Amniotic stem cell (primary cell): ENCODE measurements at regions not wholly inside any gene's neighbourhood (a gene's known extent, or its start where the extent isn't known, plus 50 kb on each side); places are given as distances from the start of the nearest gene placed in this dataset.

ENCODE experiments used
- DNase-seq: peaks from one replicate; lab custom pipeline; 2025; lab: John Stamatoyannopoulos, UW

DNA sequence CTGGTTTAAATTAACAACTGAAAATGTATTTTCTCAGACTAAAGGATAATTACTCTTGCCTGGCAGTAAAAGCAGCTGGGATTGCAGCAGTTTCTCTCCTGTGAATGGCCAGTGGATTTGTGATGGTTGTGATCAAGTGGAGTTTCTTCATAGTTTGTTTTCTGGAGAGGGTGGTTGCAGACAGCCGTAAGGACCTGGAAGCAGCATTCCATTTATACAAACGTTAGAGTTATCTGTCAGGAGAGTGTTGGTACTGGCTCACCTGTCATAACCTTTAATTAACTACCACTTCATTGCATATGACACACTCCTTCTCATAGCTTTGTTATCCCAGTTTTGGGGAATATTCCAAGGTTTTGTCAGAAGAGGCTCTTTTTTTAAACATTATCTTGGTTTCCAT lies 258.4 kb upstream of the SLC10A2 start:
- no peak for DNase-seq

- no peak for DNase-seq
Observed at GRCh38 chr13:103315711-103316110, 249.5 kb upstream of the SLC10A2 start.

- no peak for DNase-seq
Observed at GRCh38 chr13:103312467-103312866, 246.2 kb upstream of the SLC10A2 start.

GRCh38 chr13:103308667-103309066 lies 242.4 kb upstream of the SLC10A2 start:
- no peak for DNase-seq

DNA sequence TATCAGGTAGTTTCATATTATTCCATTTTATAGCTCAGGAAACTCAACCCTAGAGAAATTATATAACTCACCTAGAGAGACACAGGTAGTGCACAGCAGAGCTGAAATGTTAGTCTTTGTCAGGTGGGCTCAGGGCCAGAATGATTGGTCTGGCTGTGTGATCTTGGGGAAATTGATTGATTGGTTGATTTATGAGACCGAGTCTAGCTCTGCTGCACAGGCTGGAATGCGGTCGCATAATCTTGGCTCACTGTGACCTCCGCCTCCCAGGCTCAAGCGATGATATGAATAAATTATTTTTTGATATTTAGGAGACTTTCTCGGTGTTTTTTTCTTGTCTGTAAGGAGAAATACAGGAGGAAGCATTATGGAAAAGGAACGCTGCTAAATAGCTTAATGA lies 239.9 kb upstream of the SLC10A2 start:
- DNase-seq = no peak

DNA sequence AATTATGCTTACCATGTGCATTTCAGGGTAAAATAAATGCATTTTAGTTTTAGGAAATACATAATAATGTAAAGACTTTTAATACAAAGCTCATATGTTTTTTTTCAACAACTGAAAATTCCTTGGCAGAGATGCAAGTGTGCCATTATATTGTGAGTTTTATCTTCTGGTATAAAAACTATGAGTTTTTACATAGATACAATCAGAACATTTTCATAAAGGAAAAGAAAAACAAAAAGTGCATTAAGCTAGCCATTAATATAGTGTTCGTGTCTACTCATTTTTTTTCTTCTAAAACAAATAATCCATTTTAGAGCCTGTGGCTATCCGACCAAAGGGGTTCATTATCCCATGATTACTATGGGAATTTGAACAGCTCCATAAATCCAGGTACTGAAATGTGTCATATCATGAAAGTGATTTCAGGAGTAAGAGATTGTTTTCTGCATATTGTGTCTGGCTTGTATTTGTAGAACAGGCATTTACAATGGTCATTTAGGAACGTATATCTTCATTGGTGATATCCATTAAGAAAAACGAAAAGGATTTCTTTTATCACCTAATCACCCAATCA lies 236.9 kb upstream of the SLC10A2 start:
- DNase-seq = no peak

DNA sequence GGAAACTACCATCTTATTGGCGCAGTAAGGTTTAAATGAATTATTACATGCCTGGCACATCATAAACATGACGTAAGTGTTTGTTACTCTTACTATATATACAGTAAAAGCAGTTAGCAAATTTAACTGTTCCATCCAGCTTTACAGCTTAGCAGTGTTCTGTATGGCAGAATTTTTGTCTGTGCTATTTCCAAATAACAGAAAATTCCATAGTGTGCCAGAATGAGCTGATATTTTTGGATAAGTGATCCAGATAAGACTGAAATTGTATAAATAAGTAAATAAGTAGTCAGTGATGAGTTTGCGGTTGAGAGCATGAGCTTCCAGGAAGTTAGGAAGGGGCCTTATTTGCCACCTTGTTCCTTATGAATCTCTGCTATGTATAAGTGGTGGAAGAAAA lies 236.5 kb upstream of the SLC10A2 start:
- DNase-seq = no peak

DNA sequence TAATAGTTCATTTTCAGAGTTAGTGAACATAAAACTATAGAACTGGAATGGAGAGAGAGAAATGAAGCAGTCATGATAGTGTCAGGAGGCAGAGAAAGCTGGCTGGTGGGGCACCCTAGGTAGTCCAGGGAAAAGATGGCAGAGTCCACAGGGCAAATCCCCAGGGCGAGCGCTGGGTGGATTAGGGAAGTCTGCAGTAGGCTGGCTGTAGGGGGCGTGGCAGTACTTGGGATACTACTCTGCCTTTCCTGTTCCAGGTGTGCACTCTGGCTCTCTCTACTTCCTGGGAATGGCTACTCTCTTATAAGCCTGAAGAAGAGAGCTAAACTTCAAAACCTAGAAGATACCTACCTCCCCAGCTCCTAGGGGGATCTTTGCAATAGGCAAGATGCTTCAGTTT lies 232.9 kb upstream of the SLC10A2 start:
- no peak for DNase-seq

DNA sequence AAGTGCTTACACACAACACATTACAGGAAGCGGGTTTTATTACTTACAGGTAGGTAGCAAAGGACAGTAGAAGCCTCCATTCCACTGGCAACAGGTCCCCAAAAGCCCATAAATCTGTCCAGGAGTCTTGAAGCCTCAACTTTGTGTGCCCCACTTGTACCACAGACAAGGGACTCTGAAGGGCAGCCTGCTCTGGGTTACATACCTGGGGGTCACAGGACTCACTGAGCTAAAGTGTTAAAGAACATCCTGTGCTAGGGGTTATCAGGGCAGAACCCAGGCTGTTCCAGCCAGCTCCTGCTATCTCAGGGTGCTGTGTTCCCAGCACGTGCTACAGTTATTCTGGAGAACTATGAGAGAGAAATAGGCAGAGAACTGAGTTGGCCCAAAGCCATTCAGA lies 230.9 kb upstream of the SLC10A2 start:
- DNase-seq = no peak

GRCh38 chr13:103291798-103292572 lies 225.8 kb upstream of the SLC10A2 start:
- DNase-seq = no peak

DNA sequence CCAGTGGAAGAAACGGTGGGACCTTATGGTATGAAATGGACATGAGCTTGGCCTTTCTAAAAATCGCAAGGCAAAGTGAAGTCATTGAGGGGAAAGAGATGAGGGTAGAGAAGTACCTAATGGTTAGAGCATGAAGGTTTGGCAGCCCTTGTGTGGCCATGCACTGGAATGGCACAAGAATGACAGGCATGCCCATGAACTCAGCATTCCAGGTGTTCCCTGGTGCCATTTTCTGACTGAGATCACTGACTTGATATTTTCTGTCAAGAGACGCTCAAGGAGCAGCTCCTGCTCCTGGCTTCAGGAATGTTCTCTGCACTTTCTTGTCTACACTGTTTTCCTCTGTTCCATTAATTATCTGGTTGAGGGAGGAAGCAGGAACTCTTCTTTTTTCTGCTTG lies 225.0 kb upstream of the SLC10A2 start:
- no peak for DNase-seq

- DNase-seq = no peak
Observed at GRCh38 chr13:103289681-103290080, 223.5 kb upstream of the SLC10A2 start.

- DNase-seq = no peak
Observed at GRCh38 chr13:103288114-103288513, 221.9 kb upstream of the SLC10A2 start.

GRCh38 chr13:103287659-103288058 lies 221.4 kb upstream of the SLC10A2 start:
- DNase-seq = no peak

- DNase-seq = no peak
Observed at GRCh38 chr13:103284466-103284865, 218.2 kb upstream of the SLC10A2 start.

- no peak for DNase-seq
Observed at GRCh38 chr13:103283451-103283820, 217.2 kb upstream of the SLC10A2 start.

DNA sequence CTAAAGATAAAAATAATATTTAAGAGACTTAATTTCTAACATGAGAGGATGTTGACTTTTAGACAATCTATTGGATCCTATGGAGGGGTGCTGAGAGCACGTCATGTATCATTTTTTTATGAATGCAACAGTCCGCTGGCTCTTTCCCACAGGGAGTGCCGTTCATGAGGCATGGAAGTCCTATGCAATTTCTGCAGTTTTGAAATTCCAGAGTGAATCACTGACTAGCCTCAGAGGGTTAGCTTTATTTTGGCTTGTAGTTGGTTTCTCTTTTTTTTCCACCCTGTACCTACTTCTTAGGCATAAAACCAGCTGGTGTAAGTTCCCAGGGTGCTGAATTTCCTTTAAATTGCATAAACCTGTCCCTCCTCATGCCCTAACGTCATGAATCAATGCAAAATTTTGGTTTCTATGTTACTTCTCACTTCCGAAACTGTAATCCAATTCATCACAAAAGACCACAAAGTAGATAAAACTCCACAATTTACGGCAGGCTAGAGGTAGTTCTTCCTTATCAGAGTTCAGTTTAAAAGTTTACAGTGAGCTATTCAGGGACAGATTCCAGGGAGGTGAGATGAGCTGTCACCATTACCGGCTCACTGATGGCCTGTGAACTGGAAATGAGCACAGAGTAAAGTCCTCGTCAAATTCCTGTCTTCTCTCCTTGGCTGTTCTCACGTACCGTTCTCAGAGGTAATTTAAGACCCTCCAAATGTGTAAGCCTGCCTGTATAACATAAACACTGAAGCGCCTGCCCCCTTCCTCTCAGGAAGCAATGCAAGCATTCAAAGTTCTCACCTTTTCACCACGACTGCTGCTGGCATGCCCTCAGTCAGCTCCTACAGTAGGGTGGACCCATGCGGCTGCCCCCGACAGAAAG lies 216.6 kb upstream of the SLC10A2 start:
- peak; percentile 61 for DNase-seq

DNA sequence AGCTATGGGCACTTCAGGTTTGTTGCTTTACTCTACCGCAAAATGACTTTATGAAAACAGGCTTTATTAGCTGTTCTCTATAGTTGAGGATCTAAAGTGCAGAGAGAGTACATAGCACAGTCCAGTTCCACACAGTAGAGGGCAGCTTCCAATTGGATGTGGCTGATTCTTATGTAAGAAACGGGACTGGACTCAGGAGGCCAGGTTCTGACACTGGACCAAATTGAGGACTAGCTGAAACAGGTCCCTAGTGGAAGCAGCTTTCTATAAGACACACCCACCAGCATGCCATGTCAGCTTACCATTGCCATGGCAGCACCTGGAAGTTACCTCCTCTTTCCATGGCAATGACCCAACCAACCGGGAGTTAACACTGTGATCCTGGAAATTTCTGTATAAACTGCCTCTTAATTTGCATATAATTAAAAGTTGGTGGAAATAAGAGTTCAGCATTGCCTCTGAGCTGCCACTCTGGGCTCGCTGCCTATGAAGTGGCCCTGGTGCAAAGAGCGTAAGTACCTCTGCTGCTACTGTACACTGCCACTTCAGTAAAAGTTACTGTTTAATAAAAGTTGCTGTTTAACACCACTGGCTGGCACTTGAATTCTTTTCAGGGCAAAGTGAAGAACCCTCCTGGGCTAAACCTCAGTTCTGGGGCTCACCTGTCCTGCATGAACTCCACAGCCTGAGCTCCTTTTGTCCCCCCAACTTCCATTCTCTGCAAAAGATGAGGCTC lies 211.9 kb upstream of the SLC10A2 start:
- no peak for DNase-seq

- no peak for DNase-seq
Observed at GRCh38 chr13:103276775-103277498, 210.7 kb upstream of the SLC10A2 start.

GRCh38 chr13:103275722-103276121 lies 209.5 kb upstream of the SLC10A2 start:
- no peak for DNase-seq

DNA sequence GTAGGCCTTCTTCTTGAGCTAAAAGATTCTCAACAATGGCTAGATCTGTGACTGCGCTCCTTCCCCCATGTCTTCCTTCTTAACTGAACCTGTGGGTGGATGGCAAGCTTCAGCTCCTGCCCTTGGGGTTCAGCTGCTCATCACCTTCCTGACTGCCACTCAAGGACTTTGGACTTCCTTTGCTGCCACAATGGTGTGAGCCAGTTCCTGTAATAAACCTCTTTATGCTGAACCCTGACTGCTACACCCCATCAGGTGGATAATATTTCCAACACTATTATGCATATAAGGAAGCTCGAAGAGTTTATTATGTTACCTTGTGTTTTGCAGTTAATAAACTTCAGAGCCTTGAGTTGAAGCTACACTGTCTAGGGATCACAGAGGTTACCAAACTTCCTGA lies 208.9 kb upstream of the SLC10A2 start:
- DNase-seq = no peak

- no peak for DNase-seq
Observed at GRCh38 chr13:103273825-103274224, 207.6 kb upstream of the SLC10A2 start.
